Inferior parietal cortex (tissue), 1 donor: ENCODE measurements at regions not wholly inside any gene's neighbourhood (a gene's known extent, or its start where the extent isn't known, plus 50 kb on each side); places are given as distances from the start of the nearest gene placed in this dataset.
A peak's percentile ranks its signal among the peaks of the same experiment; 100 is the strongest.
"Not testable (repeated sequence)": the region's sequence is repeated elsewhere in the genome, so short reads cannot be mapped to it uniquely, and the experiment has no call there.

Source experiments
- DNase-seq: peaks from one replicate; pipeline ENCODE4 v3.0.0-alpha.2; 2016; ENCODE audit errors: extremely low spot score

DNA sequence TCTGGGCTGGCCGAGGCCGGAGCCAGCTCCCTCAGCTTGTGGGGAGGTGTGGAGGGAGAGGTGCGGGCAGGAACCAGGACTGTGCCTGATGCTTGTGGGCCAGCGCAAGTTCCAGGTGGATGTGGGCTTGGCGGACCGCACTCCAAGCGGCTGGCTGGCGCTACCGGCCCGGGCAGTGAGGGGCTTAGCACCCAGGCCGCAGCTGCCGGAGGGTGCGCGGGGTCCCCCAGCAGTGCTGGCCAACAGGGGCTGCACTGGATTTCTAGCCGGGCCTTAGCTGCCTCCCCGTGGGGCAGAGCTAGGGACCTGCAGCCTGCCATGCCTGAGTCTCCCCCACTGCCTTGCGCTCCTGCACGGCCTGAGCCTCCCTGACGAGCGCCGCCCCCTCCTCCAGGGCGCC lies 242.8 kb downstream of the CCSER2 start:
- DNase-seq = no peak

DNA sequence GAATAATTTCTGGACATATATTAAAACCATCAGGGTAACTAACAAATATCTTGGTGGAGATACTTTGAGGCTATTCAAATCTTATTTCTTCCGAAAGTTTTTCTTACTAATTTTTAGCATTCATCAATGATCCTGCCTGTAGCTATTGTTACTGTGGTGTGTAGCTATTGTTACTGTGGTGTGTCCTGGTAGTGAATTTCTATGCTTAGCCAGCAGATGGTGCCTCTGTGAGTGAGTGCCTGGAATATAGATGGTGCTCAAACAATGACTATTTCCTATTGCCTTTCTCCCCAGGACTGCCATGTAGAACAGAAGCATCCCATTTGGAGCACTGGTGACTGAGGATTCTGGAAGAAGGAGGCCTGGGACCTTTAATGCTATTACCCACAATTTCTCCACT lies 245.7 kb downstream of the CCSER2 start:
- DNase-seq = no peak

- DNase-seq = no peak
Measured at GRCh38 chr10:84581976-84582375, 253.6 kb downstream of the CCSER2 start.

DNA sequence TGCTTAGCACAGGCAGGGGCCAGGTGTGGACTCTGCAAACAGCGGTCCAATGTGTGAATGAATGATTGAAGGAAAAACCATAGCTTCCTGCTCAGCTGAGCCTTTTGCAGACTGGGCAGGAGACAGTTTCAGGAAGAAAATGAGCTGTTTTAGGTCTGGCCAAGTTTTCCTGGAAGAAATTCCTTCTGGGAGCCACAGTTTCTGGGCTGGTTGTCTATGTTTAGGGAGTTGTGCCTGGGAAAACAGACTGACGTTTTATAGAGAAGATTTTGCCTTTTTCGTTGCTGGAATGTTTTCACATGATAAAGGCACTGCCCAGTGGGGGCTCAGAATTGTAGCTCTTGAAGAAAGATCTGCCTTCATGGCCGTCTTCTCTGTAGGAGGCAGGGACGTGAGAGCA lies 255.1 kb downstream of the CCSER2 start:
- DNase-seq = no peak

DNA sequence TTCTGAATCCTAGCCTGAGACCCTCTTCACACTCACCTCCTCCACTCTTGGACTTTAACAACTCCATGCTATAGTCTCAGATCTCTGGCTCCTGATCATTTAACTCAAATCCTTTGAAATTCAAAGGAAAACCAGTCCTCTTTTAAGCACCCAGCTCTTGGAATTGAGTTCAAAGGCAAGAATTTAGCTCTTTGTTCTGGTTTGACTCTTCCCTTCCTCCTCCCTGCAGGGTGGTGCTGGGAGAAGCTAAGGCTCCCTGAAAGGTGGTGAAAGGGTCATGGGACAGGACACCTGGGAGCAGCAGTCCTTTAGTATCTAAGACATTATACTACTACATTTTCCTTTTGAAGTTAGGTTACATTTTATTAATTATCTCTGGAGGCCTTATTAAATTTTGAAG lies 259.4 kb downstream of the CCSER2 start:
- DNase-seq = no peak

DNA sequence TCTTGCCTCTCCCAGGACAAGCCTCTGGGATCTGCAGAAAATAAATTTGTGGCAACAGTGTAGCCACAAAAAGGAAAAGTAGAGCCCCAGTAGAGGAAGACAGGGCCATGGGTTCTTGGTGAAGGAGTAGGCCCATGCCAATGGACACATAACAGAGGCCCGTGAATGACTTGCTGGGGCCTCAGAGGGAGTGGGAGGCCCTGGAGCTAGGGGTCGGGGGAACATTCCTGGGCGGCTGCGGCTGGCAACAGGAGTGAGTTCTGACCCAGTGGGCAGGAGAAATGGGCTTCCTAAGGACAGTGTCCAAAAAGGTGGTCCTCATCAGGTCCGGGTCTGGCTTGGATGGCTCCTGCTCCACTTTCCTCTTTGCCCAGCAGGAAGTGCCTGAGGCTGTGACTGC lies 260.0 kb downstream of the CCSER2 start:
- DNase-seq = no peak

DNA sequence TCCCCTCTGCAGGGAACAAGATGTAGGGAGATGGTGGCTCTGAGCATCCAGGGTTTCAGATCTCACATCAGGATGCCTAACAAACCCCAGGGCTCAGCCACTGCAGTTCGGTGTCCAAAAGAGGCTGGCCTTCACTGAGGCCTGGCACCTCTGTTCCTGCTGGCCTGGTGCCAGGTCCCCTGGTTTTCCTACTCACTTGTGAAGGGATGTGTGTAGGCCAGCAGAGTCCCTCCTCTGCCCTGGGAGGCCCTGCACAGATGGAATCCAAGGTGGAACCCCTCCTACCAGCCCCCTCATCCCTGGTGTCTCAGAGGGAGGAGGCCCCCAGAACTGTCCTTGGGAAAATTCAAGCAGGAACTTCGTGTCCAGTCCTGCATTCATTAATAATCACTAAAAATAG lies 260.6 kb downstream of the CCSER2 start:
- no peak for DNase-seq

- no peak for DNase-seq
Measured at GRCh38 chr10:84589526-84590205, 261.3 kb downstream of the CCSER2 start.

- peak; percentile 5 for DNase-seq
Measured at GRCh38 chr10:84590327-84591193, 262.2 kb downstream of the CCSER2 start.

- DNase-seq = no peak
Measured at GRCh38 chr10:84593506-84593905, 265.1 kb downstream of the CCSER2 start.

GRCh38 chr10:84596585-84596984 lies 268.2 kb downstream of the CCSER2 start:
- no peak for DNase-seq

DNA sequence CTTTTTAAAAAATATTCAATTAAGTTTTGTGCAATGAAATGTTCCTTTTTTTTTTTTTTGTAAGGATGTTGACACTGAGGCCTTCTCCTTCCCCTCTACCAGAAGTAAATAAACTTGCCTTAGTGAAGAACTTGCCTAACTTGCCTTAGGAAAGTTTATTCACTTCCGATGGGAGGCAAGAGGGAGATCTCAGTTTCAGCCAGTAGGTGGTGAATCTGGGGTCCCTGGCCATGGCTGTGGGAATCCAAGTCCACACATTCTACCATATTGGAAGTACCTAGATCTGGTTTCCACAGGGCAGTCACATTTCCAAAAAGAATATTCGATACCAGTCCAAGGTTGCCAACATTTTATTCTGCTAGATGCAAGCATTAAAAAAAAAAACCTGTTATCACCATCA lies 270.9 kb downstream of the CCSER2 start:
- DNase-seq = no peak

- DNase-seq = no peak
Measured at GRCh38 chr10:84600947-84601346, 272.6 kb downstream of the CCSER2 start.

GRCh38 chr10:84602543-84602942 lies 274.2 kb downstream of the CCSER2 start:
- DNase-seq = not testable (repeated sequence)

DNA sequence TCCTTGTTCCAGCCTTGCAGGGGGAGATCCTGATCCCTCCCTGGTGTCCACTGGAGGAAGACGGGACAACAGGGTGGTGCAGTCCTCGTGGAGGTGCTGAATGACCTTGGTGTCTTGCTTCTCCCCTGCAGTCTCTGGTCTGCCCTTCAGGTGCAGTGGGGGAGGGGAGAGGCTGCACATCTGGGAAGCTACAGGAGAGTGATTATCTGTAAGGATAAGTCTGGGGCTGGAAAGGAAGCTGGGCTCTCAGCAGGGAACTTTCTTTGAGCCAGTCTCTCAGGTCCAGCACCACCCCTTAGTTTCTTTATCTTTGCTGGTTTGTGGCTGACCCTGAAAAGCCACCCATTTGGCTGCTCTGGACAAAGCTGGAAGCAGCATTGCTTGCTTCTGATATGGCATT lies 275.6 kb downstream of the CCSER2 start:
- no peak for DNase-seq

DNA sequence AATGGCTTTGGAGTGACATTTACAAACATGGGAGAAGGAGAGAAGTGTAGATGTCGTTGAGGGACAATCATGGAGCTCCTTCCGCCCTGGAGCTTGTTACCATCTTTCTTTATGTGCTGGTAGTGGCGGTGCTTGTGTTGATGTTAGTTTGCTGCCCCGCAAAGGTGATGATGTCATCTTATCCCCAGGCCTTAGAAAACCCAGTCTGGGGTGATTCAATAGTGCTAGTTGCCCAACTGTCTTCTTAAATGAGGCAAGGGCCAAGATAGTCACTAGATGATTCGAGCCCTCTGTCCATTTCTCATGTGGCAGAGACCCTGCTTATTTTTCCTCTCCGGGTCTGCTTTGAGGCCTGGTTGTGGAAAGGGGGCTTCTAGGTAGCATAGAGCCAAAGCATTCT lies 277.4 kb downstream of the CCSER2 start:
- no peak for DNase-seq

- DNase-seq = no peak
Measured at GRCh38 chr10:84606428-84606827, 278.0 kb downstream of the CCSER2 start.

DNA sequence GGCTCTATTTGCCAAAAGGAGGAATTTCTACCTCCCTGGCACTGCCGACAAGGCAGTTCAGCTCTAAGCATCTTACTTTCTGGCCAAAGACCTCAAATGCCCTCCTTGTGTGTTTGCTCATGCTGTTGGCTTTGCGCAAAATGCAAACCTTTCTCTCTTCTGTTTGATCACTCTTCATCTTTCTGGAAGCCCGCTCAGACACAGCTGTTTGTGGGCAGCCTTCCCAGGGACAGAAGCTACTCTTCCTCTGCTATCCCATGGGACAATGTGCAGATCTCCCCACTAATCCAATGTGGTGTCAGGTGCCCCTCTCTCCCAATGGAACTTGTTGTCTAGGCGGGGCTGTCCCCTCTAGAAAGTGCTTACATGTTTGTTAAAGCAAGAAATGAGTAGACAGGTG lies 278.7 kb downstream of the CCSER2 start:
- DNase-seq = no peak

GRCh38 chr10:84607523-84607922 lies 279.1 kb downstream of the CCSER2 start:
- no peak for DNase-seq

DNA sequence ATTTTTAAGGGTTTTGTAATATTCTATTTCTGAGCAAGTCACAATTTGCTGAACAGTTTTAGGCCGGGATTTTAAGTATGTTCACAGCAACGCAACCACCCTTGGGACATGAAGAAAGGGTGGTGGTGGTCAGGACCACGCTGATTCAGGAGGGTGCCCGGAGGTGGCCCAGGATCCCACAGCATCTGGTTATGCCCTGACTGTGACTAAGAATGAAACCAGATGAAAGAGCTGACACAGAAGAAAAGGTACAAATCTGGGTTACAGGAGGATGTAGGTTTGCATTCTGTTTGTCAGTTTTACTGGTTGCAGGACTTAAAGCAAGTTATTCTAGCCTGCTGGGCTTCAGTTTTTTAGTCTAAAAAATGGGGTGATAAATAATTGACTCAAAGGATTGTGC lies 279.7 kb downstream of the CCSER2 start:
- no peak for DNase-seq

DNA sequence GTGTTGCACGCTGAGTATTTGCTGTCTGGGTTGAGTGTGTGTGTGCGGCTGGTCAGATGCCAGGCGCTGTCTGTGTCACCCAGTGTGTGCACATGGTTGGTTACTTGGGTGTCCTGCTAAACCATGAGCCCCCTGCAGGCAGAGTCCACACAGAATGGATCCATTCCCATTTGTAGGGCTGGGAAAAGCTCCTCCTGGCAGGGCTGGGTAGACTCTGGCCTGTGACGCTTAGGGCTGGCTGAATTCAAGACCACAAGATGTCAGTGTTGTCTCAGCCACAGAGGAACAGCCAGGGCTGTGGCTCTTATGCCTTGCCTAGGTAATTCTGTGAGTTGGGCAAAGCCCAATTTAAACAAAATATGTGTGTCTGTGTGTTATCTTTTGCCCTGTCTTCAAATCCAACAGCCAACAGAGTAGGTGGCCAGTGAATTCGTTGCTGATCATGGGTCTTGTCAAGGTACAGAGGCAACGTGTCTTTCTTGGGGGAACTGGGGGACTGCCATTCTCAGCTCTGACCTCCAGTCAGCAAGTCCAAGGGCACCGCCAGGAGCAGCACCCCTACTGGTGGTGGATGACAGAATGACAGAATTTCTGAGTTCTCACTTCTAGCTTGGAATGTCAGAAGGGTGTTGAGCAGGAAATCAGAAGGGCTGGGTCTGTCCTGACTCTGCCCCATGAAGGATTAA lies 285.1 kb downstream of the CCSER2 start:
- peak; percentile 55 for DNase-seq

DNA sequence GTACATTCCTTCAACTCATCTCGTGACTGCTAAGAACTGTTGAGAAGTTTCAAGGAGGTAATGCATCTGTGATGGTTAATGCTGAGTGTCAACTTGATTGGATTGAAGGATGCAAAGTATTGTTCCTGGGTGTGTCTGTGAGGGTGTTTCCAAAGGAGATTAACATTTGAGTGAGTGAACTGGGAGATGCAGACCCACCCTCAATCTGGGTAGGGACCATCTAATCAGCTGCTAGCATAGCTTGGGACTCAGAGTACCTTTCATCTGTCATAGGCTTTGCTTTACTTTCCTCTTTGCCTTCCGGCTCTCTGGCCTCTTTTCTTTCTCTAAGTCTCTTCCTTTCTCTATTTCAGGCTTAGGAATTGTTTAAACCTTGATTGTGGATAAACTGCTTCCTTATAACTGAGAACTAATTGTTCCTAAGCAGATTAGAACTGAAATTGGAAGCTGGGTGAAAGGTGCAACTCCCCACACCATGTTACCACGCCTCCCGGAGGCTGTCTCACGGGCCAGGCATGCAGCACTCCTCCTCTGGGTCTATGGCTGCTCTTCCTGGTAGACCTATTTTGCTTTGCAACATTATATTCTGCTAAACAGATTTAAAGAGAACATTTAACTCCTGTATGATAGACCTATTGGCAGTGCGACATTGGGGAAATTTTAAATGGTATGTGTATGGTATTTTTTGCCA lies 298.2 kb downstream of the CCSER2 start:
- DNase-seq = no peak
